Colonic mucosa (tissue), 4 donors: ENCODE measurements at regions not wholly inside any gene's neighbourhood (a gene's known extent, or its start where the extent isn't known, plus 50 kb on each side); places are given as distances from the start of the nearest gene placed in this dataset.

ENCODE experiments used
- DNase-seq: peaks from one replicate; pipeline ENCODE4 v3.0.0-alpha.2; 2020
- H3K27ac ChIP-seq: fragments of 200-600 bp; one replicate; pipeline ENCODE4 v1.8.0; 2021
- H3K27me3 ChIP-seq: fragments of 200-600 bp; one replicate; pipeline ENCODE4 v1.8.0; 2021
- H3K36me3 ChIP-seq: fragments of 200-600 bp; one replicate; pipeline ENCODE4 v1.8.0; 2021
- H3K4me1 ChIP-seq: fragments of 200-600 bp; one replicate; pipeline ENCODE4 v1.8.0; 2021; ENCODE audit warnings: mild to moderate bottlenecking
- H3K4me3 ChIP-seq: fragments of 200-600 bp; one replicate; pipeline ENCODE4 v1.8.0; 2021
- H3K9ac ChIP-seq, 2 donors: one replicate each; pipeline ENCODE4 v1.7.0; 2013; ENCODE audit warnings: control low read depth in 2 of 2, low read depth in 2 of 2, low read length in 2 of 2
- H3K9me3 ChIP-seq: fragments of 200-600 bp; one replicate; pipeline ENCODE4 v1.8.0; 2021
- CTCF ChIP-seq: fragments of 200-600 bp; IDR thresholded peaks from one replicate; pipeline ENCODE4 v1.8.0; 2022; ENCODE audit warnings: antibody characterized with exemption, mild to moderate bottlenecking
- intact Hi-C: fragments of 100-400 bp; cut with DNase I; formaldehyde crosslinking; loops from one replicate; pipeline ENCODE4 v1.14.1; 2022
- donor health status: healthy.
- donor health status: DM: no; HTN: no; CAD: no.
- donor health status: DM: no; HTN: no; CAD: no.

GRCh38 chr6:152811785-152812184 lies 61.2 kb downstream of the VIP start:
- no peaks in the 10 kb centered on the region for H3K36me3 ChIP-seq
- no peak overlapping the region for H3K27ac ChIP-seq
- H3K9me3 ChIP-seq = no peaks in the 10 kb centered on the region
- intact Hi-C loops = no loop called here
- no peak for DNase-seq
- H3K27me3 ChIP-seq = no peaks in the 10 kb centered on the region
- H3K4me1 ChIP-seq = no peaks in the 10 kb centered on the region
- no peak overlapping the region for H3K9ac ChIP-seq
- TF ChIP-seq CTCF = no peak
- H3K4me3 ChIP-seq = no peak overlapping the region

GRCh38 chr6:152815230-152815872 lies 64.8 kb downstream of the VIP start:
- H3K4me3 ChIP-seq = no peak overlapping the region
- H3K36me3 ChIP-seq = no peaks in the 10 kb centered on the region
- no peak overlapping the region for H3K27ac ChIP-seq
- no peak for DNase-seq
- TF ChIP-seq CTCF = no peak
- intact Hi-C loops = no loop called here
- H3K27me3 ChIP-seq = no peaks in the 10 kb centered on the region
- no peaks in the 10 kb centered on the region for H3K9me3 ChIP-seq
- H3K9ac ChIP-seq = no peak overlapping the region
- H3K4me1 ChIP-seq = no peaks in the 10 kb centered on the region

- no peaks in the 10 kb centered on the region for H3K9me3 ChIP-seq
- intact Hi-C loops = no loop called here
- H3K27ac ChIP-seq = no peak overlapping the region
- no peak for DNase-seq
- no peak overlapping the region for H3K4me3 ChIP-seq
- no peaks in the 10 kb centered on the region for H3K4me1 ChIP-seq
- no peaks in the 10 kb centered on the region for H3K27me3 ChIP-seq
- TF ChIP-seq CTCF = no peak
- no peaks in the 10 kb centered on the region for H3K36me3 ChIP-seq
- no peak overlapping the region for H3K9ac ChIP-seq
Observed at GRCh38 chr6:152816055-152816454, 65.5 kb downstream of the VIP start.

- H3K9me3 ChIP-seq = no peaks in the 10 kb centered on the region
- no peak overlapping the region for H3K9ac ChIP-seq
- H3K4me1 ChIP-seq = no peaks in the 10 kb centered on the region
- TF ChIP-seq CTCF = no peak
- H3K27me3 ChIP-seq = no peaks in the 10 kb centered on the region
- DNase-seq = no peak
- H3K36me3 ChIP-seq = no peaks in the 10 kb centered on the region
- intact Hi-C loops = no loop called here
- no peak overlapping the region for H3K27ac ChIP-seq
- no peak overlapping the region for H3K4me3 ChIP-seq
Observed at GRCh38 chr6:152821525-152821924, 70.9 kb downstream of the VIP start.

GRCh38 chr6:152824666-152825065 lies 74.1 kb downstream of the VIP start:
- no peak for DNase-seq
- intact Hi-C loops = no loop called here
- no peaks in the 10 kb centered on the region for H3K36me3 ChIP-seq
- H3K27ac ChIP-seq = no peak overlapping the region
- H3K4me1 ChIP-seq = no peaks in the 10 kb centered on the region
- H3K4me3 ChIP-seq = no peak overlapping the region
- TF ChIP-seq CTCF = no peak
- H3K9me3 ChIP-seq = no peaks in the 10 kb centered on the region
- no peaks in the 10 kb centered on the region for H3K27me3 ChIP-seq
- H3K9ac ChIP-seq = no peak overlapping the region
